Liver (tissue), 8 donors: ENCODE measurements at regions not wholly inside any gene's neighbourhood (a gene's known extent, or its start where the extent isn't known, plus 50 kb on each side); places are given as distances from the start of the nearest gene placed in this dataset.

Experiments
- DNase-seq: peaks from one replicate; pipeline ENCODE4 v3.0.0-alpha.2; 2017; ENCODE audit warnings: low spot score
- H3K27ac ChIP-seq, 2 donors: one replicate each; pipeline ENCODE4 v1.7.0; 2013; ENCODE audit warnings: inconsistent platforms in 2 of 2, low read length in 2 of 2, control low read depth in 1 of 2, low read depth in 1 of 2, mild to moderate bottlenecking in 1 of 2
- H3K27me3 ChIP-seq, 4 donors: one replicate each; pipeline versions ENCODE4 v1.6.1 to v1.7.0; 2013; ENCODE audit warnings: low read length in 3 of 4, inconsistent platforms in 1 of 4, mild to moderate bottlenecking in 1 of 4, moderate library complexity in 1 of 4; ENCODE audit not compliant: control insufficient read depth in 4 of 4, insufficient read depth in 4 of 4
- H3K36me3 ChIP-seq, 4 donors: one replicate each; pipeline versions ENCODE4 v1.6.1 to v1.7.0; 2013; ENCODE audit warnings: low read length in 3 of 4, mild to moderate bottlenecking in 3 of 4, low read depth in 1 of 4, moderate library complexity in 1 of 4; ENCODE audit not compliant: control insufficient read depth in 4 of 4, insufficient read depth in 3 of 4
- H3K4me1 ChIP-seq, 4 donors: one replicate each; pipeline versions ENCODE4 v1.6.1 to v1.7.0; 2013; ENCODE audit warnings: low read length in 3 of 4, mild to moderate bottlenecking in 3 of 4, moderate library complexity in 1 of 4; ENCODE audit not compliant: control insufficient read depth in 4 of 4, insufficient read depth in 4 of 4
- H3K4me3 ChIP-seq, 3 donors: one replicate each; pipeline versions ENCODE4 v1.6.1 to v1.7.0; 2013; ENCODE audit warnings: low read length in 3 of 3, control low read depth in 1 of 3, low read depth in 1 of 3, mild to moderate bottlenecking in 1 of 3
- H3K9ac ChIP-seq, 2 donors: one replicate each; pipeline ENCODE4 v1.7.0; 2013; ENCODE audit warnings: low read length in 2 of 2, mild to moderate bottlenecking in 2 of 2, moderate library complexity in 2 of 2, control low read depth in 1 of 2, low read depth in 1 of 2
- H3K9me3 ChIP-seq, 4 donors: one replicate each; pipeline versions ENCODE4 v1.6.1 to v1.7.0; 2013; ENCODE audit warnings: low read length in 3 of 4; ENCODE audit not compliant: control insufficient read depth in 4 of 4
- ATF3 ChIP-seq: IDR thresholded peaks from 2 replicates; pipeline ENCODE4 v1.6.1; 2016; ENCODE audit warnings: antibody characterized with exemption
- EGR1 ChIP-seq, 2 donors: IDR thresholded peaks; 2 replicates each; pipeline ENCODE4 v1.6.1; 2016 to 2018; ENCODE audit warnings: antibody characterized with exemption in 2 of 2, low read depth in 2 of 2
- FOXA1 ChIP-seq: IDR thresholded peaks from 2 replicates; pipeline ENCODE4 v1.6.1; 2016; ENCODE audit warnings: antibody characterized with exemption
- FOXA2 ChIP-seq: IDR thresholded peaks from 2 replicates; pipeline ENCODE4 v1.6.1; 2016; ENCODE audit warnings: antibody characterized with exemption
- GABPA ChIP-seq, 2 donors: IDR thresholded peaks in 1 of 2; conservative IDR thresholded peaks in 1 of 2; 2 replicates each; pipeline ENCODE4 v1.6.1; 2016; ENCODE audit warnings: antibody characterized with exemption in 2 of 2, mild to moderate bottlenecking in 1 of 2, moderate library complexity in 1 of 2
- HNF4A ChIP-seq, 2 donors: conservative IDR thresholded peaks; 2 replicates each; pipeline ENCODE4 v1.6.1; 2016; ENCODE audit warnings: antibody characterized with exemption in 2 of 2, mild to moderate bottlenecking in 2 of 2
- HNF4G ChIP-seq: IDR thresholded peaks from 2 replicates; pipeline ENCODE4 v1.6.1; 2016; ENCODE audit warnings: antibody characterized with exemption
- JUND ChIP-seq, 2 donors: IDR thresholded peaks; 2 replicates each; pipeline ENCODE4 v1.6.1; 2016; ENCODE audit warnings: antibody characterized with exemption in 2 of 2
- NR2F2 ChIP-seq: IDR thresholded peaks from 2 replicates; pipeline ENCODE4 v1.6.1; 2016; ENCODE audit warnings: antibody characterized with exemption
- RAD21 ChIP-seq, 2 donors: IDR thresholded peaks; 2 replicates each; pipeline ENCODE4 v1.6.1; 2016; ENCODE audit warnings: antibody characterized with exemption in 2 of 2, mild to moderate bottlenecking in 2 of 2
- REST ChIP-seq: IDR thresholded peaks from 2 replicates; pipeline ENCODE4 v1.6.1; 2016; ENCODE audit warnings: antibody characterized with exemption, mild to moderate bottlenecking
- RXRA ChIP-seq, 2 donors: IDR thresholded peaks; 2 replicates each; pipeline ENCODE4 v1.6.1; 2017 to 2018; ENCODE audit warnings: antibody characterized with exemption in 2 of 2, mild to moderate bottlenecking in 1 of 2
- SP1 ChIP-seq: IDR thresholded peaks from 2 replicates; pipeline ENCODE4 v1.6.1; 2018; ENCODE audit warnings: antibody characterized with exemption, mild to moderate bottlenecking
- TAF1 ChIP-seq: conservative IDR thresholded peaks from 2 replicates; pipeline ENCODE4 v1.6.1; 2016; ENCODE audit warnings: antibody characterized with exemption, mild to moderate bottlenecking
- YY1 ChIP-seq: IDR thresholded peaks from 2 replicates; pipeline ENCODE4 v1.6.1; 2016; ENCODE audit warnings: antibody characterized with exemption, mild to moderate bottlenecking
- WGBS: extraction: QIAGEN DNeasy Blood & Tissue Kit; methylation state at CpG from one replicate; pipeline ENCODE4 v1.1.7; 2013; 5-methylcytosine and 5-hydroxymethylcytosine counted together
- TF ChIP-seq, protein P1 (sequence below): IDR thresholded peaks from 2 replicates; pipeline ENCODE4 v1.6.1; 2016; ENCODE audit warnings: antibody characterized with exemption
- TF ChIP-seq, protein P2 (sequence below): fragments of 150-350 bp; IDR thresholded peaks from 2 replicates; pipeline ENCODE4 v1.5.1; 2017; ENCODE audit warnings: improper control_type of control experiment, low read depth, low read length; ENCODE audit not compliant: missing input control
- TF ChIP-seq, protein P3 (sequence below): IDR thresholded peaks from 2 replicates; pipeline ENCODE4 v1.6.1; 2016; ENCODE audit warnings: antibody characterized with exemption
- donor health status: healthy.
- donor health status: healthy.
- donor health status: healthy.
- donor health status: healthy.
- donor health status: healthy.

DNA sequence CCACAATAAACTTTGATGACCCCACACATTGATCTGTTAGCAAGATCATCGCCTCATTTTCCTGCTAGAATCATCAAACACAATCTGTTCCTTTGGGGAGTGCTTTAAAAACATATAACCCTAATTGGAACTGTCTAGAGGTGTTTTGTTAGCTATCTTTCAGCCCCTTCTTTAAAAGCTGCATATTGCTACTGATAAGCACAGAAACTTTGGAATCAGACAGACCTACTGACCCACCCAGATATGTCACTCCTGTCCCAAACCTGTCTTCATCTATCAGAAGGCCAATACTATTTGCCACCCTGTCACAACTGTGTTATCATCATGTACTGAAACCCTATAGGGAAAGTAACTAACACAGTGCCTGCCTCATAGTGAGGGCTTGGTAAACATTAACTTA is 172.4 kb upstream of the SASH1 start (continued):
- TF ChIP-seq ATF3: no peak
- no peak for TF ChIP-seq GABPA (IDR thresholded peaks at IDR 0.05 in 1 of 2, conservative IDR thresholded peaks at IDR 0.05 in 1 of 2)
- no peak for TF ChIP-seq YY1
- TF ChIP-seq, protein P1, sequence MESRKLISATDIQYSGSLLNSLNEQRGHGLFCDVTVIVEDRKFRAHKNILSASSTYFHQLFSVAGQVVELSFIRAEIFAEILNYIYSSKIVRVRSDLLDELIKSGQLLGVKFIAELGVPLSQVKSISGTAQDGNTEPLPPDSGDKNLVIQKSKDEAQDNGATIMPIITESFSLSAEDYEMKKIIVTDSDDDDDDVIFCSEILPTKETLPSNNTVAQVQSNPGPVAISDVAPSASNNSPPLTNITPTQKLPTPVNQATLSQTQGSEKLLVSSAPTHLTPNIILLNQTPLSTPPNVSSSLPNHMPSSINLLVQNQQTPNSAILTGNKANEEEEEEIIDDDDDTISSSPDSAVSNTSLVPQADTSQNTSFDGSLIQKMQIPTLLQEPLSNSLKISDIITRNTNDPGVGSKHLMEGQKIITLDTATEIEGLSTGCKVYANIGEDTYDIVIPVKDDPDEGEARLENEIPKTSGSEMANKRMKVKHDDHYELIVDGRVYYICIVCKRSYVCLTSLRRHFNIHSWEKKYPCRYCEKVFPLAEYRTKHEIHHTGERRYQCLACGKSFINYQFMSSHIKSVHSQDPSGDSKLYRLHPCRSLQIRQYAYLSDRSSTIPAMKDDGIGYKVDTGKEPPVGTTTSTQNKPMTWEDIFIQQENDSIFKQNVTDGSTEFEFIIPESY: no peak
- no peak for TF ChIP-seq EGR1 (IDR thresholded peaks at IDR 0.05; ENCODE audit: low read depth in 2 of 2)
- TF ChIP-seq RXRA (IDR thresholded peaks at IDR 0.05): no peak

DNA sequence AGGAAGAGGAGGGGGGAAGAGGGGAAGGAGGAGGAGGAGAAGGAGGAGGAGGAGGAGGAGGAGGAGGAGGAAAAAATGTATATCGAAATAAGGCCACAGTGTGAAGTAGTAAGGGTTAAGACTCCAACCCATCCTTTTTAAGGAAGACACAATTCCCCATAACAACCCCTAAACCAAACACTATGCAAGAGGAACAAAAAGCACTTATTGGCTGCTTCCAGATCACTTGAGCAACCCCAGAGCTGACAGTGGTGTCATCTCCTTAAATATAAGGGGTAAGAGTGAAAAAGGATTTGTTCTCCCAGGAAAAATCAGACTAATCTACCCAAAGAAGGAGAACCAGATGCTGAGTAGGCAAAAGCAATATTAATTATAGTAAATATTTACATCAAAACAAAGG is 169.1 kb upstream of the SASH1 start:
- no peaks in the 10 kb centered on the region for H3K4me1 ChIP-seq
- no peak overlapping the region for H3K9ac ChIP-seq
- H3K36me3 ChIP-seq: no peaks in the 10 kb centered on the region
- no peak overlapping the region for H3K27ac ChIP-seq
- no peaks in the 10 kb centered on the region for H3K27me3 ChIP-seq
- no peak for DNase-seq
- WGBS: 89% methylated on average over 1 of the region's 1 CpG
- TF ChIP-seq TAF1 (no peak), SP1 (no peak), HNF4A (conservative IDR thresholded peaks at IDR 0.05) (no peak), RAD21 (IDR thresholded peaks at IDR 0.05) (no peak), NR2F2 (no peak), ATF3 (no peak), RXRA (IDR thresholded peaks at IDR 0.05) (no peak), GABPA (IDR thresholded peaks at IDR 0.05 in 1 of 2, conservative IDR thresholded peaks at IDR 0.05 in 1 of 2) (no peak), JUND (IDR thresholded peaks at IDR 0.05) (no peak), FOXA1 (no peak), YY1 (no peak), HNF4G (no peak), REST (no peak), EGR1 (IDR thresholded peaks at IDR 0.05; ENCODE audit: low read depth in 2 of 2) (no peak), FOXA2 (no peak)
- TF ChIP-seq, protein P2, sequence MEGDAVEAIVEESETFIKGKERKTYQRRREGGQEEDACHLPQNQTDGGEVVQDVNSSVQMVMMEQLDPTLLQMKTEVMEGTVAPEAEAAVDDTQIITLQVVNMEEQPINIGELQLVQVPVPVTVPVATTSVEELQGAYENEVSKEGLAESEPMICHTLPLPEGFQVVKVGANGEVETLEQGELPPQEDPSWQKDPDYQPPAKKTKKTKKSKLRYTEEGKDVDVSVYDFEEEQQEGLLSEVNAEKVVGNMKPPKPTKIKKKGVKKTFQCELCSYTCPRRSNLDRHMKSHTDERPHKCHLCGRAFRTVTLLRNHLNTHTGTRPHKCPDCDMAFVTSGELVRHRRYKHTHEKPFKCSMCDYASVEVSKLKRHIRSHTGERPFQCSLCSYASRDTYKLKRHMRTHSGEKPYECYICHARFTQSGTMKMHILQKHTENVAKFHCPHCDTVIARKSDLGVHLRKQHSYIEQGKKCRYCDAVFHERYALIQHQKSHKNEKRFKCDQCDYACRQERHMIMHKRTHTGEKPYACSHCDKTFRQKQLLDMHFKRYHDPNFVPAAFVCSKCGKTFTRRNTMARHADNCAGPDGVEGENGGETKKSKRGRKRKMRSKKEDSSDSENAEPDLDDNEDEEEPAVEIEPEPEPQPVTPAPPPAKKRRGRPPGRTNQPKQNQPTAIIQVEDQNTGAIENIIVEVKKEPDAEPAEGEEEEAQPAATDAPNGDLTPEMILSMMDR: no peak
- TF ChIP-seq, protein P3, sequence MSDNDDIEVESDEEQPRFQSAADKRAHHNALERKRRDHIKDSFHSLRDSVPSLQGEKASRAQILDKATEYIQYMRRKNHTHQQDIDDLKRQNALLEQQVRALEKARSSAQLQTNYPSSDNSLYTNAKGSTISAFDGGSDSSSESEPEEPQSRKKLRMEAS: no peak
- H3K4me3 ChIP-seq: no peak overlapping the region
- H3K9me3 ChIP-seq: no peaks in the 10 kb centered on the region
